CD4-positive, alpha-beta T cell (primary cell): ENCODE measurements at regions not wholly inside any gene's neighbourhood (a gene's known extent, or its start where the extent isn't known, plus 50 kb on each side); places are given as distances from the start of the nearest gene placed in this dataset.

Experiments used
- ATAC-seq: fragments of 200-7000 bp; cut with Tn5 transposase; one replicate; pipeline ENCODE4 v1.10.0; 2022; ENCODE audit warnings: mild to moderate bottlenecking; ENCODE audit not compliant: poor library complexity
- CTCF ChIA-PET: fragments of 350-600 bp; sonication (Branson Sonifier 250); formaldehyde crosslinking; loops from one replicate; lab custom pipeline; 2021; ENCODE audit warnings: antibody characterized with exemption, inconsistent platforms; lab: Charles Lee
- POLR2A ChIA-PET: fragments of 350-600 bp; sonication (Branson Sonifier 250); formaldehyde crosslinking; loops from one replicate; lab custom pipeline; 2021; ENCODE audit warnings: antibody characterized with exemption, inconsistent platforms; lab: Charles Lee
- DNase-seq, 14 experiments: peaks; one replicate each; pipeline ENCODE4 v3.0.0-alpha.2; 2013 to 2020; ENCODE audit warnings: mixed read lengths in 2 of 14
- H3K27ac ChIP-seq, 2 donors: one replicate each; pipeline versions ENCODE4 v1.5.1 to v1.7.0; 2013; ENCODE audit warnings: low read length in 2 of 2, low read depth in 1 of 2, mild to moderate bottlenecking in 1 of 2
- H3K27me3 ChIP-seq, 2 experiments: 1 replicate in 1 of 2; 2 replicates in 1 of 2; pipeline versions ENCODE4 v1.6.1 to v1.7.0; 2013; ENCODE audit warnings: low read length in 2 of 2, control low read depth in 1 of 2, mild to moderate bottlenecking in 1 of 2, moderate library complexity in 1 of 2; ENCODE audit not compliant: insufficient read depth in 2 of 2, control insufficient read depth in 1 of 2
- H3K36me3 ChIP-seq: one replicate; pipeline ENCODE4 v1.6.1; 2013; ENCODE audit warnings: low read length, control low read depth; ENCODE audit not compliant: insufficient read depth
- H3K4me1 ChIP-seq: one replicate; pipeline ENCODE4 v1.6.1; 2013; ENCODE audit warnings: low read length, control low read depth; ENCODE audit not compliant: insufficient read depth
- H3K4me3 ChIP-seq: one replicate; pipeline ENCODE4 v1.5.1; 2013; ENCODE audit warnings: mild to moderate bottlenecking, low read length, moderate library complexity
- H3K9me3 ChIP-seq, 2 experiments: 1 replicate in 1 of 2; 2 replicates in 1 of 2; pipeline versions ENCODE4 v1.6.1 to v1.7.0; 2013; ENCODE audit warnings: low read length in 2 of 2, mild to moderate bottlenecking in 2 of 2, control low read depth in 1 of 2, moderate library complexity in 1 of 2; ENCODE audit not compliant: control insufficient read depth in 1 of 2, insufficient read depth in 1 of 2
- H3K27ac Mint-ChIP-seq: one replicate; pipeline ENCODE4 v1.8.0; 2020; ENCODE audit warnings: mixed read lengths
- H3K27me3 Mint-ChIP-seq: one replicate; pipeline ENCODE4 v1.8.0; 2021; ENCODE audit warnings: mixed read lengths
- H3K36me3 Mint-ChIP-seq: one replicate; pipeline ENCODE4 v1.8.0; 2021; ENCODE audit warnings: low read depth, mixed read lengths
- H3K4me1 Mint-ChIP-seq: one replicate; pipeline ENCODE4 v1.8.0; 2021; ENCODE audit warnings: low read depth, mixed read lengths
- H3K4me3 Mint-ChIP-seq: one replicate; pipeline ENCODE4 v1.8.0; 2020; ENCODE audit warnings: mild to moderate bottlenecking, mixed read lengths
- H3K9me3 Mint-ChIP-seq: one replicate; pipeline ENCODE4 v1.8.0; 2020; ENCODE audit warnings: mixed read lengths
- CTCF ChIP-seq: fragments of 200-600 bp; IDR thresholded peaks from one replicate; pipeline ENCODE4 v1.8.0; 2022; ENCODE audit warnings: antibody characterized with exemption, mild to moderate bottlenecking
- intact Hi-C, 2 experiments: fragments of 100-400 bp; cut with DNase I in 1 of 2; cut with micrococcal nuclease in 1 of 2; formaldehyde crosslinking; loops; one replicate each; pipeline versions ENCODE4 v1.15.1 to v1.9.0; 2023 to 2025; cut with DNase I, micrococcal nuclease

GRCh38 chr6:16902502-16902901 lies 141.2 kb upstream of the ATXN1 start:
- no peaks in the 10 kb centered on the region for H3K36me3 ChIP-seq
- intact Hi-C loops = no loop called here
- no peak for TF ChIP-seq CTCF

GRCh38 chr6:16901782-16902181 lies 140.5 kb upstream of the ATXN1 start:
- H3K9me3 ChIP-seq = no peaks in the 10 kb centered on the region
- peaks cover 47% of the 10 kb centered on the region for H3K27me3 Mint-ChIP-seq
- ATAC-seq (no peak), DNase-seq (no peak)
- no peaks in the 10 kb centered on the region for H3K36me3 Mint-ChIP-seq
- no peak for TF ChIP-seq CTCF
- H3K9me3 Mint-ChIP-seq = no peaks in the 10 kb centered on the region
- no peak overlapping the region for H3K27ac Mint-ChIP-seq
- ChIA-PET POLR2A (no interaction called here), CTCF (no interaction called here)
- H3K27me3 ChIP-seq = peaks cover 2 to 8% of the 10 kb centered on the region in 2 experiments
- no peak overlapping the region for H3K27ac ChIP-seq
- no peaks in the 10 kb centered on the region for H3K36me3 ChIP-seq
- intact Hi-C loops = no loop called here
- no peaks in the 10 kb centered on the region for H3K4me1 Mint-ChIP-seq
- H3K4me3 Mint-ChIP-seq = no peak overlapping the region
- no peak overlapping the region for H3K4me3 ChIP-seq
- no peaks in the 10 kb centered on the region for H3K4me1 ChIP-seq

More at GRCh38 chr6:16902502-16902901, 141.2 kb upstream of the ATXN1 start:
- Mint-ChIP-seq H3K4me3 (no peak overlapping the region), H3K36me3 (no peaks in the 10 kb centered on the region), H3K9me3 (no peaks in the 10 kb centered on the region), H3K27me3 (peaks cover 48% of the 10 kb centered on the region), H3K27ac (no peak overlapping the region), H3K4me1 (no peaks in the 10 kb centered on the region)
- peaks cover 2 to 10% of the 10 kb centered on the region in 2 experiments for H3K27me3 ChIP-seq
- ChIA-PET CTCF (no interaction called here), POLR2A (no interaction called here)
- no peak for DNase-seq
- H3K27ac ChIP-seq = no peak overlapping the region
- no peak overlapping the region for H3K4me3 ChIP-seq
- no peaks in the 10 kb centered on the region for H3K9me3 ChIP-seq
- no peaks in the 10 kb centered on the region for H3K4me1 ChIP-seq
- no peak for ATAC-seq

GRCh38 chr6:16901306-16901705 lies 140.0 kb upstream of the ATXN1 start:
- no peaks in the 10 kb centered on the region for H3K4me1 ChIP-seq
- POLR2A ChIA-PET = no interaction called here
- intact Hi-C loops = no loop called here
- ATAC-seq (no peak), DNase-seq (no peak)
- H3K36me3 ChIP-seq = no peaks in the 10 kb centered on the region
- no peaks in the 10 kb centered on the region for H3K9me3 ChIP-seq
- Mint-ChIP-seq H3K4me1 (no peaks in the 10 kb centered on the region), H3K36me3 (no peaks in the 10 kb centered on the region), H3K4me3 (no peak overlapping the region), H3K27me3 (peaks cover 42% of the 10 kb centered on the region), H3K27ac (no peak overlapping the region), H3K9me3 (no peaks in the 10 kb centered on the region)
- H3K27me3 ChIP-seq = peaks cover 2 to 7% of the 10 kb centered on the region in 2 experiments
- TF ChIP-seq CTCF = no peak
- H3K27ac ChIP-seq = no peak overlapping the region
- no peak overlapping the region for H3K4me3 ChIP-seq
- CTCF ChIA-PET = no interaction called here
